ENCODE measurements at regions not wholly inside any gene's neighbourhood (a gene's known extent, or its start where the extent isn't known, plus 50 kb on each side); places are given as distances from the start of the nearest gene placed in this dataset.

- TF ChIP-seq, protein P1, sequence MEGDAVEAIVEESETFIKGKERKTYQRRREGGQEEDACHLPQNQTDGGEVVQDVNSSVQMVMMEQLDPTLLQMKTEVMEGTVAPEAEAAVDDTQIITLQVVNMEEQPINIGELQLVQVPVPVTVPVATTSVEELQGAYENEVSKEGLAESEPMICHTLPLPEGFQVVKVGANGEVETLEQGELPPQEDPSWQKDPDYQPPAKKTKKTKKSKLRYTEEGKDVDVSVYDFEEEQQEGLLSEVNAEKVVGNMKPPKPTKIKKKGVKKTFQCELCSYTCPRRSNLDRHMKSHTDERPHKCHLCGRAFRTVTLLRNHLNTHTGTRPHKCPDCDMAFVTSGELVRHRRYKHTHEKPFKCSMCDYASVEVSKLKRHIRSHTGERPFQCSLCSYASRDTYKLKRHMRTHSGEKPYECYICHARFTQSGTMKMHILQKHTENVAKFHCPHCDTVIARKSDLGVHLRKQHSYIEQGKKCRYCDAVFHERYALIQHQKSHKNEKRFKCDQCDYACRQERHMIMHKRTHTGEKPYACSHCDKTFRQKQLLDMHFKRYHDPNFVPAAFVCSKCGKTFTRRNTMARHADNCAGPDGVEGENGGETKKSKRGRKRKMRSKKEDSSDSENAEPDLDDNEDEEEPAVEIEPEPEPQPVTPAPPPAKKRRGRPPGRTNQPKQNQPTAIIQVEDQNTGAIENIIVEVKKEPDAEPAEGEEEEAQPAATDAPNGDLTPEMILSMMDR (conservative IDR thresholded peaks at IDR 0.05; ENCODE audit: low read length) = no peak
- TF ChIP-seq EZH2phosphoT487 (IDR thresholded peaks at IDR 0.05; ENCODE audit: borderline replicate concordance, low read depth, low read length) = no peak
Measured at GRCh38 chr1:86207323-86207722, 50.8 kb upstream of the COL24A1 start.

All from OCI-LY7 (cell line).